ENCODE measurements at regions not wholly inside any gene's neighbourhood (a gene's known extent, or its start where the extent isn't known, plus 50 kb on each side); places are given as distances from the start of the nearest gene placed in this dataset.

- no peak for DNase-seq
- Histone ChIP-seq H3K27ac (no peak overlapping the region), H3K4me1 (no peaks in the 10 kb centered on the region), H3K9me3 (no peaks in the 10 kb centered on the region), H3K36me3 (no peaks in the 10 kb centered on the region), H3K27me3 (peaks cover 8 to 17% (median 15%) of the 10 kb centered on the region in 3 donors), H3K4me3 (no peak overlapping the region)
- ATAC-seq, result no peak
- intact Hi-C loops (cut with DNase I; ENCODE audit: low total_unique reads), result no loop called here
- in situ Hi-C loops (cut with MboI; ENCODE audit: low sequenced_read_pairs in 4 of 4), result no loop called here
- no peak for TF ChIP-seq CTCF (IDR thresholded peaks at IDR 0.05 in 4 of 5, conservative IDR thresholded peaks at IDR 0.05 in 1 of 5)
- no peak for TF ChIP-seq POLR2A (IDR thresholded peaks at IDR 0.05)
These were observed 809.2 kb upstream of the TMEM132C start for GRCh38 chr12:127457726-127458125.

- intact Hi-C loops (cut with DNase I; ENCODE audit: low total_unique reads) (no loop called here), in situ Hi-C loops (cut with MboI; ENCODE audit: low sequenced_read_pairs in 4 of 4) (no loop called here)
These were observed 807.8 kb upstream of the TMEM132C start for GRCh38 chr12:127459166-127459565.

GRCh38 chr12:127459687-127460086 lies 807.3 kb upstream of the TMEM132C start:
- no peaks in the 10 kb centered on the region for H3K9me3 ChIP-seq
- H3K36me3 ChIP-seq, result no peaks in the 10 kb centered on the region
- intact Hi-C loops (cut with DNase I; ENCODE audit: low total_unique reads), result no loop called here
- in situ Hi-C loops (cut with MboI; ENCODE audit: low sequenced_read_pairs in 4 of 4), result no loop called here
- ATAC-seq, result no peak
- H3K4me1 ChIP-seq, result no peaks in the 10 kb centered on the region
- H3K27me3 ChIP-seq, result peaks cover 8 to 15% (median 10%) of the 10 kb centered on the region in 3 donors
- TF ChIP-seq POLR2A (IDR thresholded peaks at IDR 0.05) (no peak), CTCF (IDR thresholded peaks at IDR 0.05 in 4 of 5, conservative IDR thresholded peaks at IDR 0.05 in 1 of 5) (no peak)
- no peak overlapping the region for H3K4me3 ChIP-seq
- no peak overlapping the region for H3K27ac ChIP-seq
- DNase-seq, result no peak

More at GRCh38 chr12:127459166-127459565, 807.8 kb upstream of the TMEM132C start:
- Histone ChIP-seq H3K36me3 (no peaks in the 10 kb centered on the region), H3K4me3 (no peak overlapping the region), H3K27ac (no peak overlapping the region), H3K4me1 (no peaks in the 10 kb centered on the region), H3K27me3 (peaks cover 8 to 17% (median 15%) of the 10 kb centered on the region in 3 donors), H3K9me3 (no peaks in the 10 kb centered on the region)
- DNase-seq, result no peak
- no peak for TF ChIP-seq CTCF (IDR thresholded peaks at IDR 0.05 in 4 of 5, conservative IDR thresholded peaks at IDR 0.05 in 1 of 5)
- TF ChIP-seq POLR2A (IDR thresholded peaks at IDR 0.05), result no peak
- ATAC-seq, result no peak

- H3K4me3 ChIP-seq, result no peak overlapping the region
- TF ChIP-seq CTCF (IDR thresholded peaks at IDR 0.05 in 4 of 5, conservative IDR thresholded peaks at IDR 0.05 in 1 of 5) (no peak), POLR2A (IDR thresholded peaks at IDR 0.05) (no peak)
- H3K36me3 ChIP-seq, result no peaks in the 10 kb centered on the region
- no peaks in the 10 kb centered on the region for H3K9me3 ChIP-seq
- no peaks in the 10 kb centered on the region for H3K4me1 ChIP-seq
- no peaks in the 10 kb centered on the region for H3K27me3 ChIP-seq
- DNase-seq, result no peak
- H3K27ac ChIP-seq, result no peak overlapping the region
- intact Hi-C loops (cut with DNase I; ENCODE audit: low total_unique reads), result no loop called here
- in situ Hi-C loops (cut with MboI; ENCODE audit: low sequenced_read_pairs in 4 of 4), result no loop called here
- ATAC-seq, result no peak
These were observed 803.7 kb upstream of the TMEM132C start for GRCh38 chr12:127463237-127463636.

GRCh38 chr12:127469331-127469730 lies 797.6 kb upstream of the TMEM132C start:
- H3K27ac ChIP-seq, result no peak overlapping the region
- TF ChIP-seq POLR2A (IDR thresholded peaks at IDR 0.05) (no peak), CTCF (IDR thresholded peaks at IDR 0.05 in 4 of 5, conservative IDR thresholded peaks at IDR 0.05 in 1 of 5) (no peak)
- no peak overlapping the region for H3K4me3 ChIP-seq
- no peaks in the 10 kb centered on the region for H3K27me3 ChIP-seq
- intact Hi-C loops (cut with DNase I; ENCODE audit: low total_unique reads) (no loop called here), in situ Hi-C loops (cut with MboI; ENCODE audit: low sequenced_read_pairs in 4 of 4) (no loop called here)
- no peak for ATAC-seq
- no peaks in the 10 kb centered on the region for H3K36me3 ChIP-seq
- H3K9me3 ChIP-seq, result no peaks in the 10 kb centered on the region
- no peak for DNase-seq
- no peaks in the 10 kb centered on the region for H3K4me1 ChIP-seq

Measured in gastrocnemius medialis (tissue), 4 donors.